Suprapubic skin (tissue), 4 donors: ENCODE measurements at regions not wholly inside any gene's neighbourhood (a gene's known extent, or its start where the extent isn't known, plus 50 kb on each side); places are given as distances from the start of the nearest gene placed in this dataset.

Experiments
- DNase-seq, 2 donors: peaks; one replicate each; pipeline ENCODE4 v3.0.0-alpha.2; 2019; ENCODE audit warnings: low spot score in 2 of 2
- H3K27ac ChIP-seq: fragments of 200-600 bp; sonication (generic); one replicate; pipeline ENCODE4 v1.5.1; 2019
- H3K27me3 ChIP-seq: fragments of 200-600 bp; sonication (generic); one replicate; pipeline ENCODE4 v1.5.1; 2019
- H3K36me3 ChIP-seq: fragments of 200-600 bp; sonication (generic); one replicate; pipeline ENCODE4 v1.5.1; 2019
- H3K4me1 ChIP-seq: fragments of 200-600 bp; sonication (generic); one replicate; pipeline ENCODE4 v1.5.1; 2019
- H3K4me3 ChIP-seq: fragments of 200-600 bp; sonication (generic); one replicate; pipeline ENCODE4 v1.5.1; 2019; ENCODE audit warnings: mild to moderate bottlenecking
- H3K9me3 ChIP-seq: fragments of 200-600 bp; sonication (generic); one replicate; pipeline ENCODE4 v1.5.1; 2019
- EP300 ChIP-seq: sonication (generic); formaldehyde crosslinking; IDR thresholded peaks from one replicate; pipeline ENCODE4 v1.6.1; 2017; ENCODE audit warnings: antibody characterized with exemption
- POLR2A ChIP-seq, 2 donors: fragments of 450-650 bp; IDR thresholded peaks; one replicate each; pipeline ENCODE4 v1.6.1; 2017; ENCODE audit warnings: antibody characterized with exemption in 2 of 2, mild to moderate bottlenecking in 2 of 2, moderate library complexity in 2 of 2
- POLR2AphosphoS5 ChIP-seq, 3 donors: sonication (generic); formaldehyde crosslinking; IDR thresholded peaks; one replicate each; pipeline ENCODE4 v1.6.1; 2017; ENCODE audit warnings: antibody characterized with exemption in 3 of 3
- WGBS: methylation state at CpG from one replicate; pipeline ENCODE4 v1.1.5; 2018; 5-methylcytosine and 5-hydroxymethylcytosine counted together
- TF ChIP-seq, protein P1 (sequence below), 2 donors: fragments of 200-600 bp in 1 of 2; fragments of 450-650 bp in 1 of 2; sonication (generic) in 1 of 2; IDR thresholded peaks; one replicate each; pipeline ENCODE4 v1.5.1; 2016 to 2019; ENCODE audit warnings: antibody characterized with exemption in 2 of 2, mild to moderate bottlenecking in 1 of 2, moderate library complexity in 1 of 2

DNA sequence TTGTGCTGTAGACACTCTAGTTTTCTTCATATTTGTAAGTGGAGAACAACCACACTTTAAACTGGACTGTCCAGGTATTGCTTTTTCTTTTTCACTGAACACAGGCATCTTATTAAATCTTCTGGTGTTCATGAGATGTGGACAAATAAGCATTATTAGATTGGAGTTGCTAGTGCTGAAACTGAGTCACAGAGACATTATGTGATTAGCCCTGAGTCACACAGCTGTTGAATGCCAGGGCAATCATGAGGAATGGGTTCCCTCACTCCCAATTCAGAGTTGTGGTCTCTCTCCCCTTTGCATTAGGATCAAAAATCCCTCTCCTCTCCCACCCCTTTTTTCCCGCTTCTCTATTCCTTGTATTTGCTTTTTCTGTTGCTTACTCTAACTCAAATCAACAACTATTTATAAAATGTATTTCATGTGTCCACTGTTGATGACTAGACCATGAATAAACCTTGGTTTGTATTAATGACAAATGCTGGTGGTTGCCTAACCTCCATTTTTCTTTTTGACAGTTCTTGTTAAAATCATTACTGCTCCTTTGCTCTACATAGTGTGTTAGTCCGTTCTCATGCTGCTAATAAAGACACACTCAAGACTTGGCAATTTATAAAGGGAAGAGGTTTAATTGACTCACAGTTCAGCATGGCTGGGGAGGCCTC lies 738.2 kb downstream of the BRINP1 start:
- Histone ChIP-seq H3K36me3 (no peaks in the 10 kb centered on the region), H3K27me3 (no peaks in the 10 kb centered on the region), H3K4me1 (no peaks in the 10 kb centered on the region), H3K27ac (no peak overlapping the region), H3K9me3 (no peaks in the 10 kb centered on the region), H3K4me3 (no peak overlapping the region)
- TF ChIP-seq POLR2A (IDR thresholded peaks at IDR 0.05) (no peak), EP300 (no peak)
- DNase-seq: no peak
- 77% methylated on average over 2 of the region's 2 CpGs for WGBS

GRCh38 chr9:118631956-118632355 lies 737.3 kb downstream of the BRINP1 start:
- no peaks in the 10 kb centered on the region for H3K36me3 ChIP-seq
- no peaks in the 10 kb centered on the region for H3K4me1 ChIP-seq
- H3K4me3 ChIP-seq: no peak overlapping the region
- WGBS: 73% methylated on average over 4 of the region's 4 CpGs
- TF ChIP-seq EP300 (no peak), POLR2A (IDR thresholded peaks at IDR 0.05) (no peak), POLR2AphosphoS5 (IDR thresholded peaks at IDR 0.05) (no peak)
- TF ChIP-seq, protein P1, sequence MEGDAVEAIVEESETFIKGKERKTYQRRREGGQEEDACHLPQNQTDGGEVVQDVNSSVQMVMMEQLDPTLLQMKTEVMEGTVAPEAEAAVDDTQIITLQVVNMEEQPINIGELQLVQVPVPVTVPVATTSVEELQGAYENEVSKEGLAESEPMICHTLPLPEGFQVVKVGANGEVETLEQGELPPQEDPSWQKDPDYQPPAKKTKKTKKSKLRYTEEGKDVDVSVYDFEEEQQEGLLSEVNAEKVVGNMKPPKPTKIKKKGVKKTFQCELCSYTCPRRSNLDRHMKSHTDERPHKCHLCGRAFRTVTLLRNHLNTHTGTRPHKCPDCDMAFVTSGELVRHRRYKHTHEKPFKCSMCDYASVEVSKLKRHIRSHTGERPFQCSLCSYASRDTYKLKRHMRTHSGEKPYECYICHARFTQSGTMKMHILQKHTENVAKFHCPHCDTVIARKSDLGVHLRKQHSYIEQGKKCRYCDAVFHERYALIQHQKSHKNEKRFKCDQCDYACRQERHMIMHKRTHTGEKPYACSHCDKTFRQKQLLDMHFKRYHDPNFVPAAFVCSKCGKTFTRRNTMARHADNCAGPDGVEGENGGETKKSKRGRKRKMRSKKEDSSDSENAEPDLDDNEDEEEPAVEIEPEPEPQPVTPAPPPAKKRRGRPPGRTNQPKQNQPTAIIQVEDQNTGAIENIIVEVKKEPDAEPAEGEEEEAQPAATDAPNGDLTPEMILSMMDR (IDR thresholded peaks at IDR 0.05): no peak
- no peak for DNase-seq
- no peak overlapping the region for H3K27ac ChIP-seq
- no peaks in the 10 kb centered on the region for H3K9me3 ChIP-seq
- no peaks in the 10 kb centered on the region for H3K27me3 ChIP-seq

DNA sequence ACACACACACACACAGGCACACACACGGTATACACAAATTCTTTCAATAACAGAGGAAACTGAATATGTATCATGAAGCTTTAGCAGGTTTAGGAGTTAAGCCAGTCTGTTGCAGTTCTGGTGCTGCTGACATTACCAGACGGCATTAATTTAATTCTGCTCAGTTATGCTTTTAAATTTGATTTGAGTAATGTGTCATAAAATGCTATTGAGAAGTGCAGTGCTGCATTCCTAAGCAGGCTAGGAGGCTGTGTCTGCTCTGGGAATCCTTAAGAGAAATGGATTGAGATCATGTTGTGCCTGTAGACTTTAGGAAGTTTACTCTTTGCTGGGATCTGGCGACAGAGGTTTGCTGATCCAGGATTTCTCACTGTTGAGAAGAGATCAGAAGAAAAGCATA lies 733.8 kb downstream of the BRINP1 start:
- no peaks in the 10 kb centered on the region for H3K4me1 ChIP-seq
- H3K36me3 ChIP-seq: no peaks in the 10 kb centered on the region
- WGBS: 43% methylated on average over 3 of the region's 3 CpGs
- H3K4me3 ChIP-seq: no peak overlapping the region
- no peak overlapping the region for H3K27ac ChIP-seq
- no peak for DNase-seq
- H3K27me3 ChIP-seq: no peaks in the 10 kb centered on the region
- TF ChIP-seq POLR2AphosphoS5 (IDR thresholded peaks at IDR 0.05): no peak
- TF ChIP-seq, protein P1 (IDR thresholded peaks at IDR 0.05): no peak
- no peak for TF ChIP-seq EP300
- TF ChIP-seq POLR2A (IDR thresholded peaks at IDR 0.05): no peak
- no peaks in the 10 kb centered on the region for H3K9me3 ChIP-seq

DNA sequence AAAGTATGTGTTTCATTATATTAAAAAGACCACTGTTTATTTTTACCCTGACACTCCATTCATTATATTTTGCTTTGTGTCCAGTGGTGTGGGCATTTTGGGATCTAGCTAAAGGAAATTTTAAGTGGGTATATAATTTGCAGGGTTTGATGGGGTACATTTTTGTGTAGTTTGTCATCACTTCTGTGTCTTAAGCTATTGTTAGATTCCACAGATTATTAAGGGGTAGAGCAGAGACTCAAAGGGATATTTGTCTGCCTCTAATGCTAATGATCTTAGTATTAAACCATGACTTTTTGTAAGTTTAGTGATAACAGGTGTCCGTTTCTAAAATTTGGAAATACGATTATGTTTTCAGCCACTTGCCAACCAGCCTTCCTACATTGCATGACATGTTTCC lies 731.6 kb downstream of the BRINP1 start:
- TF ChIP-seq EP300: no peak
- TF ChIP-seq POLR2AphosphoS5 (IDR thresholded peaks at IDR 0.05): no peak
- TF ChIP-seq, protein P1 (IDR thresholded peaks at IDR 0.05): no peak
- no peak for TF ChIP-seq POLR2A (IDR thresholded peaks at IDR 0.05)
- no peak for DNase-seq
- Histone ChIP-seq H3K36me3 (no peaks in the 10 kb centered on the region), H3K27me3 (no peaks in the 10 kb centered on the region), H3K9me3 (no peaks in the 10 kb centered on the region), H3K4me3 (no peak overlapping the region), H3K27ac (no peak overlapping the region), H3K4me1 (no peaks in the 10 kb centered on the region)
- WGBS: 93% methylated on average over 2 of the region's 2 CpGs

DNA sequence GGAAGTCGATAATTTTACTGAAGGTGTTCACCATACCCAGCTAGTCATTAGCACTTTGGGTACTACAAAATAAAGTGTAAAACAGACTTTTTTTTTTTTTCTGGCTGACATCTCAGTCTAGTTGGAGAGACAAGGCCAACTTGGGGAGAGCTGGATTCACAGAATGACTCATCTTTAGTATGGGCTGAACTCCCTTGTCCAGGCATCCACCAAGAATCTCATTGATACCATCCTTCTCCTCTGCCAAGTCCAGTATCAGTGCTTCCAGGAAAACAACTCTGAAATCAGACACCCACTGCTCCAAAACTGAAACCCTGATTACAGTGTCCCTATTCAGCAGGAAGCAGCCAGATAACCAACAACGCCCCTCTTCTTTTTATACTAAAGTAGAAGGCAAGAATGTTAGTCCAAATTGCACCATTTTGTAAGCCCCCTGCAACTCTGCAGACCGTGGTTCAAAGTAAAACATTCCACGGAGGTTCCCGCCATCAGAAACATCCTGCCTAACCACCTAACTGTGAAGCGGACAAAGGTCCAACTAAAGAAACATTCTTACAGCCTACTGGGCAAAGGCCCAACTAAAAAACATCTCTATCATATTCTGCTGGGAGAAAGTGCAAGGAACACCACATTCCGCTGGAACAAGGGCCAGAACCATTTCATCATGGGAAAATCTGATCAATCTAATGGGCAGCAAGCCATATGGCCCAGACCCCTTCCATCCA lies 728.2 kb downstream of the BRINP1 start:
- TF ChIP-seq POLR2A (IDR thresholded peaks at IDR 0.05) (no peak), POLR2AphosphoS5 (IDR thresholded peaks at IDR 0.05) (no peak), EP300 (no peak)
- H3K36me3 ChIP-seq: no peaks in the 10 kb centered on the region
- DNase-seq: no peak

GRCh38 chr9:118643118-118643517 lies 726.1 kb downstream of the BRINP1 start:
- no peak for DNase-seq
- no peaks in the 10 kb centered on the region for H3K27me3 ChIP-seq
- H3K27ac ChIP-seq: no peak overlapping the region
- 58% methylated on average over 2 of the region's 2 CpGs for WGBS
- no peaks in the 10 kb centered on the region for H3K4me1 ChIP-seq
- H3K9me3 ChIP-seq: peaks cover 10% of the 10 kb centered on the region
- H3K36me3 ChIP-seq: no peaks in the 10 kb centered on the region
- no peak for TF ChIP-seq EP300
- TF ChIP-seq, protein P1 (IDR thresholded peaks at IDR 0.05): no peak
- TF ChIP-seq POLR2A (IDR thresholded peaks at IDR 0.05): no peak
- TF ChIP-seq POLR2AphosphoS5 (IDR thresholded peaks at IDR 0.05): no peak
- no peak overlapping the region for H3K4me3 ChIP-seq

More for the DNA sequence above, 728.2 kb downstream of the BRINP1 start:
- 83% methylated on average over 7 of the region's 7 CpGs for WGBS
- Histone ChIP-seq H3K4me3 (no peak overlapping the region), H3K27me3 (no peaks in the 10 kb centered on the region), H3K4me1 (no peaks in the 10 kb centered on the region), H3K9me3 (peaks cover 2% of the 10 kb centered on the region), H3K27ac (no peak overlapping the region)
